Epithelial cell of esophagus (primary cell): ENCODE measurements at regions not wholly inside any gene's neighbourhood (a gene's known extent, or its start where the extent isn't known, plus 50 kb on each side); places are given as distances from the start of the nearest gene placed in this dataset.
A peak's percentile ranks its signal among the peaks of the same experiment; 100 is the strongest.
"Not testable (repeated sequence)": the region's sequence is repeated elsewhere in the genome, so short reads cannot be mapped to it uniquely, and the experiment has no call there.

Source experiments
- DNase-seq: peaks from one replicate; pipeline ENCODE4 v3.0.0; 2010; ENCODE audit warnings: low read depth
- H3K4me3 ChIP-seq: 2 replicates; pipeline ENCODE4 v1.5.1; 2011; ENCODE audit warnings: mild to moderate bottlenecking, low read length, control low read depth
- TF ChIP-seq, protein P1 (sequence below): IDR thresholded peaks from 2 replicates; pipeline ENCODE4 v1.5.1; 2011; ENCODE audit warnings: low read depth, mild to moderate bottlenecking, low read length, control low read depth, inconsistent platforms; ENCODE audit not compliant: insufficient read depth; ENCODE audit errors: missing control alignments

DNA sequence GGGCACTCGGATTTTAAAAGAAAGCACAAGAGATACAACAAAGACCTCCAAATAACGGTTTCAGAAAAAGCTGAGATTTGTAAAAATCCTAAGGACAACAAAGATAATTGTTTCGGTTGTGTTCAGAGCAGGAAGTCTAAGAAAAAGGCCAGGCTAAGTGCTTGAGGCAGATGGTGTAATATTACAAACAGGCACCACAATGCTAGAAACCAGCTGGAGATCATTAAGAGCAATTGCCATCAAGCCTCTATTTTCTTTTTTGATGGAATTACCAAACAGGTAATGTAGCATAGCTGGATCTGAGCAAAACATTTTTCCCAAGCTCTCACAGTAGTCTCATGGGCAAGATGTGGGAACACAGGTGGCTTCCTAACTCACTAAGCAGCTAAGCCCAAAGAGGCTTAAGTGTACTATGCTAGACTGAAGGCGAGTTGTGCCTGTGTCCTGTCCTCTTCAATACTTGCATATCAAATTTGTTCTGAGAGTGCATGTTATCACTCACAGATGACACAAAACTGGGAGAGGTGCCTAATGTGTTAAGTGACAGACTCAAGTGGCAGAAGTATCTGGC is 161.6 kb downstream of the GLUL start:
- no peak overlapping the region for H3K4me3 ChIP-seq
- TF ChIP-seq, protein P1, sequence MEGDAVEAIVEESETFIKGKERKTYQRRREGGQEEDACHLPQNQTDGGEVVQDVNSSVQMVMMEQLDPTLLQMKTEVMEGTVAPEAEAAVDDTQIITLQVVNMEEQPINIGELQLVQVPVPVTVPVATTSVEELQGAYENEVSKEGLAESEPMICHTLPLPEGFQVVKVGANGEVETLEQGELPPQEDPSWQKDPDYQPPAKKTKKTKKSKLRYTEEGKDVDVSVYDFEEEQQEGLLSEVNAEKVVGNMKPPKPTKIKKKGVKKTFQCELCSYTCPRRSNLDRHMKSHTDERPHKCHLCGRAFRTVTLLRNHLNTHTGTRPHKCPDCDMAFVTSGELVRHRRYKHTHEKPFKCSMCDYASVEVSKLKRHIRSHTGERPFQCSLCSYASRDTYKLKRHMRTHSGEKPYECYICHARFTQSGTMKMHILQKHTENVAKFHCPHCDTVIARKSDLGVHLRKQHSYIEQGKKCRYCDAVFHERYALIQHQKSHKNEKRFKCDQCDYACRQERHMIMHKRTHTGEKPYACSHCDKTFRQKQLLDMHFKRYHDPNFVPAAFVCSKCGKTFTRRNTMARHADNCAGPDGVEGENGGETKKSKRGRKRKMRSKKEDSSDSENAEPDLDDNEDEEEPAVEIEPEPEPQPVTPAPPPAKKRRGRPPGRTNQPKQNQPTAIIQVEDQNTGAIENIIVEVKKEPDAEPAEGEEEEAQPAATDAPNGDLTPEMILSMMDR, result no peak
- DNase-seq, result no peak

DNA sequence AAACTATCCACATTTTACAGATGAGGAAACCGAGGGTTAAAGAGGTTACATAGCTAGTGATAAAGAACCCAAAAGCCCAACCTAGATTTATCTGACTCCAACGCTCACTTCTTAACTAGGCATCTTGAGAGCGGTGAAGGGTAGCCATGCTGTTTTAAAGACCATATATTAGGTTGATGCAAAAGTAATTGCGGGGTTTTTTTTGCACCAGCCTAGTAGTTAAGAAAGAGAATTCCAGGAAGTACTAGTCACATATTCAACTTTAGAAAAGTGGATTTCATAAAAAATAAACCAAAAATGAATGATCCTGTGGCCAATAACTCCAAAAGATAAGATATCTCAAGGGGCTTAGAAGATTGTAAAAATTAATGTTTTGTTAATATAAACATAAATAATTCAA is 162.1 kb downstream of the GLUL start:
- TF ChIP-seq, protein P1, result no peak
- no peak overlapping the region for H3K4me3 ChIP-seq
- DNase-seq, result no peak

DNA sequence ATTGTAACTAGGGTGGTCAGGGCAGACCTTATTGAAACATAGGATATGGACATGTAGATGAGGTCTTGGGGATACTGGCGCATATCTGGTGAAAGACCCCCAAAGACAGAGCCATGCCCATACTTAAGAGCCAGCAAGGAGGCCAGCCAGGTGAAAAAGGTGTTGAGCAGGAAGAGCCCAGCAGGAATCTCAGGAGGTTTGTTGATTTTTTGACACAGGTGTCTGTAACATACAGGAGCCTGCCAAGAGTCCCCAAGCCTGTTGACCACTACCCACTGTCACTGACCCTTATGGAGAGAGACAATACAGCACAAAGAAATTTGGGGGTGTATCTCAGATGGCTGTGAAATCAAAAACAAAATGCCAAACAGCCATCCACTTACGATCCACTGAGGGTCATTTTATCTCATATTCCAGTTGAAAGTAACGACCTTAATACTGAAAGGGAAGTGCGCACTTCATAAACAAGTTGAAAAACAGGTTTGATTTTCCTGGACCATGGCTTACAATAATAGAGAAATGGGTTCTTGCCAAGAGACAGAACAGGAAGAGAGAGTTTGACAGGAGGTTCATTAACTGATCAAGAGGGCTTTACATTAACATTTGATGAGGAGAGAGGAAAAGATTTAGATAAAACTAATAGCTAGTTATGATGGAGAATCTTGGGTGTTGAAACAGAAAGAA is 163.6 kb downstream of the GLUL start:
- TF ChIP-seq, protein P1, result no peak
- no peak overlapping the region for H3K4me3 ChIP-seq
- peak; percentile 44 for DNase-seq

DNA sequence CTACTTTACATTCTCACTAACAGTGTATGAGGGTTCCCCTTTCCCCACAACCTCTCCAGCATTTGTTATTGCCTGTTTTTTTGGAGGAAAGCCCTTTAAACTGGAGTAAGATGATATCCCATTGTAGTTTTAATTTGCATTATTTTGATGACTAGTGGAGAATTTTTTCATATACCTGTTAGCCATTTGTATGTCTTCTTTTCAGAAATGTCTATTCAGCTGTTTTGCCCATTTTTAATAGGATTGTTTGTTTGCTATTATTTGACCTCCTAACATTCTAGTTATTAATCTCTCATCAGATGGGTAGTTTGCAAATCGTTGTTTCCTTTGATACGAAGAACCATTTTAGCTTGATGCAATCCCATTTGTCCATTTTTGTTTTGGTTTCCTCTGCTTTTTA is 165.0 kb downstream of the GLUL start:
- DNase-seq, result no peak
- H3K4me3 ChIP-seq, result no peak overlapping the region
- TF ChIP-seq, protein P1, result no peak

DNA sequence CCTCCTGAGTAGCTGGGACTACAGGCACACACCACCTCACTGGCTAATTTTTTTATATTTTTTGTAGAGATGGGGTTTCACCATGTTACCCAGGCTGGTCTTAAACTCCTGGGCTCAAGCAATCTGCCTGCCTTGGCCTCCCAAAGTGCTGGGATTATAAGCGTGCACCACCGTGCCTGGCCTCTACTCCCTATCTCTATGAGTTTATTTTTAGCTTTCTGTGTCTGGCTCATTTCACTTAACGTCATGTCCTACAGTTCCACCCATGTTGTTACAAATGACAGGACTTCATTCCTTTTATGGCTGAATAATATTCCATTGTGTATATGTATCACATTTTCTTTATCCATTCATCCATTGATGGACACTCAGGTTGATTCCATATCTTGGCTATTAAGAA is 164.2 kb upstream of the ZNF648 start:
- not testable (repeated sequence) for H3K4me3 ChIP-seq, DNase-seq

DNA sequence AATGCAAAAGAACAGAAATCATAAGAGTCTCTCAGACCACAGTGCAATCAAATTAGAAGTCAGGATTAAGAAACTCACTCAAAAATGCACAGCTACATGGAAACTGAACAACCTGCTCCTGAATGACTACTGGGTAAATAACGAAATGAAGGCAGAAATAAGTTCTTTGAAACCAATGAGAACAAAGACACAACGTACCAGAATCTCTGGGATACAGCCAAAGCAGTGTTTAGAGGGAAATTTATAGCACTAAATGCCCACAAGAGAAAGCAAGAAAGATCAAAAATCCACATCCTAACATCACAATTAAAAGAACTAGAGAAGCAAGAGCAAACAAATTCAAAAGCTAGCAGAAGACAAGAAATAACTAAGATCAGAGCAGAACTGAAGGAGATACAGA is 160.5 kb upstream of the ZNF648 start:
- not testable (repeated sequence) for H3K4me3 ChIP-seq, DNase-seq

DNA sequence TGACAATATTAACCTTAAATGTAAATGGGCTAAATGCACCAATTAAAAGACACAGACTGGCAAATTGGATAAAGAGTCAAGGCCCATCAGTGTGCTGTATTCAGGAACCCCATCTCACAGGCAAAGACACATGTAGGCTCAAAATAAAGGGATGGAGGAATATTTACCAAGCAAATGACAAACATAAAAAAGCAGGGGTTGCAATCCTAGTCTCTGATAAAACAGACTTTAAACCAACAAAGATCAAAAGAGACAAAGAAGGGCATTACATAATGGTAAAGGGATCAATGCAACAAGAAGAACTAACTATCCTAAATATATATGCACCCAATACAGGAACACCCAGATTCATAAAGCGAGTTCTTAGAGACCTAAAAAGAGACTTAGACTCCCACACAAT is 159.9 kb upstream of the ZNF648 start:
- not testable (repeated sequence) for H3K4me3 ChIP-seq, DNase-seq

DNA sequence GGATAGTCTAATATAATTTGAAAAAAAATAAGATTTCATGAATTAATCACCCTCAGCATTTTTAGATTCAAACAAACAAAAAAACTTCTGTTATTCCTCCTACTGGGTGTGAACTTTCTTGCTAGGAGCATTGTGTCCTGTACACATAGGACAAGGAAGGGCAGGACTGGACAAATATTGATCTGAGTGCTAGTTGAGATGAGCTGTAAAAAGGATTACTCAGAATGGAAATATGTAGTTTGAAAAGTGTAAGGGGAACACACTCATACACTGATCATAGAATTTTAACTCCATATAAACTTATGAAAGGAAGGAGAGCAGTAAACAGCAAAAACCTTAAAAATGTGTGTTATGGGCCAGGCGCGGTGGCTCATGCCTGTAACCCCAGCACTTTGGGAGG is 156.5 kb upstream of the ZNF648 start:
- TF ChIP-seq, protein P1, result no peak
- peak; percentile 80 for DNase-seq
- H3K4me3 ChIP-seq, result no peak overlapping the region
